ENCODE measurements at regions not wholly inside any gene's neighbourhood (a gene's known extent, or its start where the extent isn't known, plus 50 kb on each side); places are given as distances from the start of the nearest gene placed in this dataset.

DNA sequence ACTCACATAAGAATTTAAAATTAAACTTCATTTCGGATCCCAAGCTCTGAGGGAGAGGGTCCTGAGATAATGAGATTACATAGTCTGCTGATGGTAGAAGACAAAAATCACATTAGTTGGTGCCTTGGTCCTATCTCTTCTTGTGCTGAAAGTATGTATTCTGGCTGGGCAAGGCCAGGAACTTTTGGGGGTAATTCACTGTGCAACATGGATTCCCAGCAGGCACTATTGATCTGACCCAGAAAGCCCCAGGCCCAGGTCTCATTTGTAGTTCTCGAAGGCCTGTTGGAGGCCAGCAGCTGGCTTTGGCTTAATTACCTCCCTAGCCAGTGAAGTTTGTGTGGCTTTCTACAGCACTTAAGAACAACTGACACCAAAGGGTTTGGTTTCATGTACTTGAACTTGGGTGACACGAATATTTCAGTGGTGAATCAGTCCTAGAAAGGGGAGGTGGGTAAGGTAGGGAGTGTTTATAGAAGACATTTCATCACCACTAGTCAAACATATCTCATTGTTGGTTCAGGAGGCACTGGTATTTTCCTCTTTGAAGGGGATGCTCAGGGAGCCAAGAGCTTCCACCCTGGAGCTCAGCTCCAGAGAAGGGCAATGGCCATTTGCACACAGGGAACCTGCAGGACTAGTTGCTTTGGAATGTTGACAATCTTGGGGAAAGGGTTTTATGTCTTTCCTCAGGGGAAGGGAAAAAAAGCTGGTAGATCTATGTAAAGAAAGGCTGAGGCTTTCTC lies 217.8 kb downstream of the OSR1 start:
- no peaks in the 10 kb centered on the region for H3K27me3 ChIP-seq (ENCODE audit: control insufficient read depth in 1 of 2, insufficient read depth in 2 of 2, low read length in 2 of 2)
- no peak overlapping the region for H3K27ac ChIP-seq (ENCODE audit: extremely low read length, insufficient read depth, low read length)
- H2AFZ ChIP-seq (ENCODE audit: low read length): no peak overlapping the region
- H3K4me3 ChIP-seq (replicated peaks in 1 of 3; ENCODE audit: insufficient read depth in 1 of 3, low read depth in 2 of 3, low read length in 3 of 3): no peak overlapping the region
- H3K9me3 ChIP-seq (ENCODE audit: low read length): no peaks in the 10 kb centered on the region
- no peaks in the 10 kb centered on the region for H3K79me2 ChIP-seq (ENCODE audit: insufficient read depth, low read length)
- POLR2A ChIA-PET: interaction anchor here (1.0 to 2.1 kb wide), 6 partner anchors 10 to 581 kb away, joined by 3 to 27 read pairs (median 4); partner anchors contain the start of genes OSR1 and RDH14
- in situ Hi-C loops (cut with HindIII; ENCODE audit: extremely low pct_ligation_motif_present, low pct_unique_long_range_greater_than_20kb): no loop called here
- no peak overlapping the region for H3K9ac ChIP-seq (ENCODE audit: insufficient read depth, low read depth, low read length)
- peaks cover 19% of the 10 kb centered on the region for H3K4me1 ChIP-seq (ENCODE audit: insufficient read depth, low read length)
- peak; percentile 100 for ATAC-seq
- CTCF ChIA-PET (ENCODE audit: low intra/inter-chr PET ratio, low total read pairs): no interaction called here
- WGBS (ENCODE audit: low lambda C conversion rate): 30% methylated on average over 3 of the region's 3 CpGs
- H3K36me3 ChIP-seq (replicated peaks in 1 of 2; ENCODE audit: control insufficient read depth in 1 of 2, insufficient read depth in 2 of 2, low read length in 2 of 2): no peaks in the 10 kb centered on the region
- DNase-seq (ENCODE audit: low spot score): peak; percentile 99
- intact Hi-C loops (cut with micrococcal nuclease; ENCODE audit: unreplicated experiment): loop anchor here (1.0 to 10.0 kb wide), 4 partner anchors 118 to 386 kb away; no protein-coding TSS in a partner anchor
- H3K4me2 ChIP-seq (ENCODE audit: low read depth, low read length): no peak overlapping the region
- peak; percentile 96 for FAIRE-seq
- no peaks in the 10 kb centered on the region for H4K20me1 ChIP-seq (ENCODE audit: insufficient read depth, low read length)
- no TSS peak for BruUV-seq (replicated peaks)
- TF ChIP-seq ZNF841 (CRISPR knock-in tag; IDR thresholded peaks at IDR 0.05; ENCODE audit: borderline replicate concordance) (no peak), ZNF230 (CRISPR knock-in tag; IDR thresholded peaks at IDR 0.05) (no peak), HOXA7 (CRISPR knock-in tag; IDR thresholded peaks at IDR 0.05) (no peak), ZNF552 (CRISPR knock-in tag; IDR thresholded peaks at IDR 0.05; ENCODE audit: borderline replicate concordance) (no peak), YEATS4 (CRISPR knock-in tag; IDR thresholded peaks at IDR 0.05; ENCODE audit: borderline replicate concordance) (no peak), ZNF432 (CRISPR knock-in tag; IDR thresholded peaks at IDR 0.05; ENCODE audit: borderline replicate concordance) (no peak), GLI4 (CRISPR knock-in tag; IDR thresholded peaks at IDR 0.05; ENCODE audit: borderline replicate concordance) (no peak), EED (CRISPR knock-in tag; IDR thresholded peaks at IDR 0.05) (no peak), SOX5 (CRISPR knock-in tag; IDR thresholded peaks at IDR 0.05; ENCODE audit: borderline replicate concordance) (peak; percentile 95), CEBPG (CRISPR knock-in tag; IDR thresholded peaks at IDR 0.05) (peak; percentile 90), ZNF816 (CRISPR knock-in tag; IDR thresholded peaks at IDR 0.05; ENCODE audit: borderline replicate concordance) (no peak), SETDB1 (CRISPR knock-in tag; IDR thresholded peaks at IDR 0.05; ENCODE audit: borderline replicate concordance) (no peak)
- TF ChIP-seq, protein P1, sequence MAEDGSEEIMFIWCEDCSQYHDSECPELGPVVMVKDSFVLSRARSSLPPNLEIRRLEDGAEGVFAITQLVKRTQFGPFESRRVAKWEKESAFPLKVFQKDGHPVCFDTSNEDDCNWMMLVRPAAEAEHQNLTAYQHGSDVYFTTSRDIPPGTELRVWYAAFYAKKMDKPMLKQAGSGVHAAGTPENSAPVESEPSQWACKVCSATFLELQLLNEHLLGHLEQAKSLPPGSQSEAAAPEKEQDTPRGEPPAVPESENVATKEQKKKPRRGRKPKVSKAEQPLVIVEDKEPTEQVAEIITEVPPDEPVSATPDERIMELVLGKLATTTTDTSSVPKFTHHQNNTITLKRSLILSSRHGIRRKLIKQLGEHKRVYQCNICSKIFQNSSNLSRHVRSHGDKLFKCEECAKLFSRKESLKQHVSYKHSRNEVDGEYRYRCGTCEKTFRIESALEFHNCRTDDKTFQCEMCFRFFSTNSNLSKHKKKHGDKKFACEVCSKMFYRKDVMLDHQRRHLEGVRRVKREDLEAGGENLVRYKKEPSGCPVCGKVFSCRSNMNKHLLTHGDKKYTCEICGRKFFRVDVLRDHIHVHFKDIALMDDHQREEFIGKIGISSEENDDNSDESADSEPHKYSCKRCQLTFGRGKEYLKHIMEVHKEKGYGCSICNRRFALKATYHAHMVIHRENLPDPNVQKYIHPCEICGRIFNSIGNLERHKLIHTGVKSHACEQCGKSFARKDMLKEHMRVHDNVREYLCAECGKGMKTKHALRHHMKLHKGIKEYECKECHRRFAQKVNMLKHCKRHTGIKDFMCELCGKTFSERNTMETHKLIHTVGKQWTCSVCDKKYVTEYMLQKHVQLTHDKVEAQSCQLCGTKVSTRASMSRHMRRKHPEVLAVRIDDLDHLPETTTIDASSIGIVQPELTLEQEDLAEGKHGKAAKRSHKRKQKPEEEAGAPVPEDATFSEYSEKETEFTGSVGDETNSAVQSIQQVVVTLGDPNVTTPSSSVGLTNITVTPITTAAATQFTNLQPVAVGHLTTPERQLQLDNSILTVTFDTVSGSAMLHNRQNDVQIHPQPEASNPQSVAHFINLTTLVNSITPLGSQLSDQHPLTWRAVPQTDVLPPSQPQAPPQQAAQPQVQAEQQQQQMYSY (CRISPR knock-in tag; IDR thresholded peaks at IDR 0.05): no peak
- TF ChIP-seq, protein P2, sequence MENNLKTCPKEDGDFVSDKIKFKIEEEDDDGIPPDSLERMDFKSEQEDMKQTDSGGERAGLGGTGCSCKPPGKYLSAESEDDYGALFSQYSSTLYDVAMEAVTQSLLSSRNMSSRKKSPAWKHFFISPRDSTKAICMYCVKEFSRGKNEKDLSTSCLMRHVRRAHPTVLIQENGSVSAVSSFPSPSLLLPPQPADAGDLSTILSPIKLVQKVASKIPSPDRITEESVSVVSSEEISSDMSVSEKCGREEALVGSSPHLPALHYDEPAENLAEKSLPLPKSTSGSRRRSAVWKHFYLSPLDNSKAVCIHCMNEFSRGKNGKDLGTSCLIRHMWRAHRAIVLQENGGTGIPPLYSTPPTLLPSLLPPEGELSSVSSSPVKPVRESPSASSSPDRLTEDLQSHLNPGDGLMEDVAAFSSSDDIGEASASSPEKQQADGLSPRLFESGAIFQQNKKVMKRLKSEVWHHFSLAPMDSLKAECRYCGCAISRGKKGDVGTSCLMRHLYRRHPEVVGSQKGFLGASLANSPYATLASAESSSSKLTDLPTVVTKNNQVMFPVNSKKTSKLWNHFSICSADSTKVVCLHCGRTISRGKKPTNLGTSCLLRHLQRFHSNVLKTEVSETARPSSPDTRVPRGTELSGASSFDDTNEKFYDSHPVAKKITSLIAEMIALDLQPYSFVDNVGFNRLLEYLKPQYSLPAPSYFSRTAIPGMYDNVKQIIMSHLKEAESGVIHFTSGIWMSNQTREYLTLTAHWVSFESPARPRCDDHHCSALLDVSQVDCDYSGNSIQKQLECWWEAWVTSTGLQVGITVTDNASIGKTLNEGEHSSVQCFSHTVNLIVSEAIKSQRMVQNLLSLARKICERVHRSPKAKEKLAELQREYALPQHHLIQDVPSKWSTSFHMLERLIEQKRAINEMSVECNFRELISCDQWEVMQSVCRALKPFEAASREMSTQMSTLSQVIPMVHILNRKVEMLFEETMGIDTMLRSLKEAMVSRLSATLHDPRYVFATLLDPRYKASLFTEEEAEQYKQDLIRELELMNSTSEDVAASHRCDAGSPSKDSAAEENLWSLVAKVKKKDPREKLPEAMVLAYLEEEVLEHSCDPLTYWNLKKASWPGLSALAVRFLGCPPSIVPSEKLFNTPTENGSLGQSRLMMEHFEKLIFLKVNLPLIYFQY (CRISPR knock-in tag; IDR thresholded peaks at IDR 0.05; ENCODE audit: borderline replicate concordance): peak; percentile 26; the same call in 1 of the 2 replicates
